Right lobe of liver (tissue), 6 donors: ENCODE measurements at regions not wholly inside any gene's neighbourhood (a gene's known extent, or its start where the extent isn't known, plus 50 kb on each side); places are given as distances from the start of the nearest gene placed in this dataset.

ENCODE experiments used
- ATAC-seq, 4 donors: fragments of 200-7000 bp; cut with Tn5 transposase; one replicate each; pipeline ENCODE4 v1.9.1; 2020; ENCODE audit warnings: mild to moderate bottlenecking in 4 of 4, moderate library complexity in 4 of 4
- DNase-seq, 3 donors: peaks; one replicate each; pipeline ENCODE4 v3.0.0-alpha.2; 2020
- H3K27ac ChIP-seq, 3 donors: fragments of 200-600 bp; one replicate each; pipeline ENCODE4 v1.8.0; 2022
- H3K27me3 ChIP-seq, 2 donors: fragments of 200-600 bp; one replicate each; pipeline ENCODE4 v1.8.0; 2022
- H3K36me3 ChIP-seq, 4 donors: fragments of 200-600 bp; sonication (generic) in 1 of 4; one replicate each; pipeline versions ENCODE4 v1.5.1 to v1.8.0; 2017 to 2022; ENCODE audit warnings: control low read depth in 1 of 4
- H3K4me1 ChIP-seq, 4 donors: fragments of 200-600 bp; sonication (generic) in 1 of 4; one replicate each; pipeline versions ENCODE4 v1.5.1 to v1.8.0; 2017 to 2022; ENCODE audit warnings: control low read depth in 1 of 4
- H3K4me3 ChIP-seq, 3 donors: fragments of 200-600 bp; one replicate each; pipeline ENCODE4 v1.8.0; 2022
- H3K9me3 ChIP-seq, 4 donors: fragments of 200-600 bp; sonication (generic) in 1 of 4; one replicate each; pipeline versions ENCODE4 v1.5.1 to v1.8.0; 2017 to 2022; ENCODE audit warnings: control low read depth in 1 of 4
- CTCF ChIP-seq, 4 donors: fragments of 200-600 bp in 3 of 4; fragments of 450-650 bp in 1 of 4; IDR thresholded peaks; one replicate each; pipeline versions ENCODE4 v1.5.1 to v1.8.0; 2016 to 2022; ENCODE audit warnings: antibody characterized with exemption in 4 of 4, mild to moderate bottlenecking in 2 of 4
- POLR2A ChIP-seq: fragments of 450-650 bp; IDR thresholded peaks from one replicate; pipeline ENCODE4 v1.6.1; 2017; ENCODE audit warnings: antibody characterized with exemption, mild to moderate bottlenecking
- WGBS: methylation state at CpG from one replicate; pipeline ENCODE4 v1.1.6; 2018; ENCODE audit warnings: low coverage, low lambda C conversion rate; ENCODE audit not compliant: insufficient coverage; ENCODE audit errors: missing lambda C conversion rate; 5-methylcytosine and 5-hydroxymethylcytosine counted together
- intact Hi-C, 2 donors: fragments of 100-400 bp; cut with DNase I; formaldehyde crosslinking; loops; one replicate each; pipeline versions ENCODE4 v1.11.2 to v1.14.1; 2022
- donor health status: DM: no; HTN: yes; CAD: no.
- donor health status: DM: no; HTN: no; CAD: no.
- donor health status: DM: no; HTN: no; CAD: no.
- donor health status: DM: no; HTN: yes; CAD: no.
- donor health status: DM: no; HTN: yes; CAD: no.

DNA sequence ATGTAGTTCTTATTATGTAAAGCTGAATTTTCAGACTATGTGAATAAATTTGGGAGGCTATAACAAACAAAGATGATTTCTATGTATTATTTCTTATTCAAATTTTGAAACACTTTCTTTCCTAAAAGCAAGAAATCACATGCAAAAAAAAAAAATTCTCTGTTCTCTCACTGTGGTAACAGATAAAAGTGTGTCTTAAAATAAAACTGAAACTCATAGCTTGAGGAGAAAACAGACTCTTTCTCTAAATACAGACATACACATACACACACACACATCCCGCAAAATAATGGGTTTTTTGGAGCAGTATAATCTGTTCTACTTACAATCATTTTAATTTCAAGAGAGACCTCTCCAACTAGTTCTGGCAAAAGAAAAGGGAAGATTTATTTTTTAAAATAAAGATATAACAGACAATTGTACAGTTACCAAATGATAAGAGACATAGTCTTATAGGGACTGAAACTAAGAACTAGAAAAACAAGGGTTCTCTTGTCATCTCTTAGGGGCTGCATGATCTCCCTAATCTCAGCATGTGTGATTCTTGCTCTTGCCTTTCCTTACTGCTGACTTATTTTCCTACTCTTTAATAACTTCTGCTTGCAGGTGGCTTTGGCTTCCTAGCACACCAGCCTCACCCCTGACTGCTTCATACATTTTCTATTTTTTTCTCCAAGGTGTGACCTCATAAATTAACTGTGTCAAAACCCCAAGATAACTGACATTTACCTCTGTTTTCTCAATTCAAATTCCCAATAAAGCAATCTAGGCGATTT is 483.5 kb upstream of the POT1 start:
- Histone ChIP-seq H3K36me3 (no peaks in the 10 kb centered on the region), H3K27me3 (no peaks in the 10 kb centered on the region), H3K9me3 (no peaks in the 10 kb centered on the region), H3K27ac (no peak overlapping the region), H3K4me1 (no peaks in the 10 kb centered on the region), H3K4me3 (no peak overlapping the region)
- intact Hi-C loops: no loop called here
- DNase-seq: no peak
- no peak for TF ChIP-seq POLR2A
- TF ChIP-seq CTCF (IDR thresholded peaks at IDR 0.05): no peak
- WGBS: 57% methylated on average over 2 of the region's 2 CpGs
- no peak for ATAC-seq

DNA sequence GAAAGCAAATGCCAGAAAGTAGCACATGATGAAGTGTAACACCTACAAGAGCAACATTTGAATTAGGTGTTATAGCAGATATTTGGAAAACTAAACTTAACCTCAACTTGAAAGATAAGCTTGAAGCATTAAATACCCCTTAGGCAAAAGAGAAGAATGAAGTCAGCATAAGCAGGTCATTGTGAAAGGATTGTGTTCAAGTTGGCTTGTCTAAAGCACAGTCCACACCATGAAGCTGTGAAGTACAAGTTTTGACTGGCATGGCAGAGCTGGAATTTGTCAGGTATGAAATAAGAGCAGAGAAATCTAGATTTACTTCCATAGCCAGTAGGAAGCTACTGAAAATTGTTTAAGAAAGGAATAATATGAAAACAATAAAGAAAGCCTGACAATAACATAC is 480.3 kb upstream of the POT1 start:
- Histone ChIP-seq H3K4me1 (no peaks in the 10 kb centered on the region), H3K36me3 (no peaks in the 10 kb centered on the region), H3K27me3 (no peaks in the 10 kb centered on the region), H3K27ac (no peak overlapping the region), H3K9me3 (no peaks in the 10 kb centered on the region), H3K4me3 (no peak overlapping the region)
- TF ChIP-seq POLR2A (no peak), CTCF (IDR thresholded peaks at IDR 0.05) (no peak)
- no peak for DNase-seq
- no peak for ATAC-seq
- intact Hi-C loops: no loop called here

DNA sequence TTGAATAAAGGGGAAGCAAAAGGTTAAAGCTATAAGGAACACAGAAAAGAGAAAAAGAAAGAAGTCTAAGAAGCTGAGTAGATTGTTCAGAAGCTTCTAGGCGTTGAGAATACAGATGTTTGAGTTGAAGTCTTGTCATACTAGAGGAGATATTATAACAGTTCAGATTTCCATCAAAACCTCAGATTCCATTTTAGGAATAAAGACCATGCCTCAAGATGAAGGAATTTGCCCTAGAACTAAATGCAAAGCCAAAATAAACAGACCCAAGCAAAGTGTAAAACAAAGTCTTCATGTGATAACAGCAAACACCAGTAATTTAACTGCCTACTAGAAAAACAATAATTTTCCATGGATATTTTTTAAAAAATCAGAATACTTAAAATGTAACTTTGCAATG is 476.5 kb upstream of the POT1 start:
- no peak overlapping the region for H3K27ac ChIP-seq
- intact Hi-C loops: no loop called here
- no peaks in the 10 kb centered on the region for H3K9me3 ChIP-seq
- TF ChIP-seq POLR2A (no peak), CTCF (IDR thresholded peaks at IDR 0.05) (no peak)
- 17% methylated on average over 1 of the region's 1 CpG for WGBS
- DNase-seq: no peak
- no peak overlapping the region for H3K4me3 ChIP-seq
- H3K4me1 ChIP-seq: no peaks in the 10 kb centered on the region
- H3K27me3 ChIP-seq: no peaks in the 10 kb centered on the region
- ATAC-seq: no peak
- no peaks in the 10 kb centered on the region for H3K36me3 ChIP-seq

- DNase-seq: no peak
- no peak overlapping the region for H3K27ac ChIP-seq
- no peaks in the 10 kb centered on the region for H3K27me3 ChIP-seq
- TF ChIP-seq CTCF (IDR thresholded peaks at IDR 0.05) (no peak), POLR2A (no peak)
- 71% methylated on average over 3 of the region's 3 CpGs for WGBS
- ATAC-seq: no peak
- H3K4me3 ChIP-seq: no peak overlapping the region
- H3K9me3 ChIP-seq: no peaks in the 10 kb centered on the region
- no peaks in the 10 kb centered on the region for H3K36me3 ChIP-seq
- intact Hi-C loops: no loop called here
- no peaks in the 10 kb centered on the region for H3K4me1 ChIP-seq
Measured at GRCh38 chr7:125399408-125399807, 469.8 kb upstream of the POT1 start.
